GM12891 (cell line): ENCODE measurements at regions not wholly inside any gene's neighbourhood (a gene's known extent, or its start where the extent isn't known, plus 50 kb on each side); places are given as distances from the start of the nearest gene placed in this dataset.
"Not testable (repeated sequence)": the region's sequence is repeated elsewhere in the genome, so short reads cannot be mapped to it uniquely, and the experiment has no call there.

Source experiments
- DNase-seq: peaks from one replicate; pipeline ENCODE4 v3.0.0; 2011; ENCODE audit warnings: low spot score; ENCODE audit not compliant: insufficient read length
- FAIRE-seq: peaks from 2 replicates; lab custom pipeline; 2011; peaks lifted over from hg19 to GRCh38; lab: Jason Lieb, UNC
- PAX5 ChIP-seq: IDR thresholded peaks from 2 replicates; pipeline ENCODE4 v1.6.1; 2011; ENCODE audit warnings: low read length, moderate library complexity, mild to moderate bottlenecking; ENCODE audit not compliant: insufficient read depth, severe bottlenecking
- POLR2A ChIP-seq: IDR thresholded peaks from 2 replicates; pipeline ENCODE4 v1.6.1; 2011; ENCODE audit warnings: low read depth, low read length, control low read depth
- POLR2AphosphoS5 ChIP-seq: IDR thresholded peaks from 2 replicates; pipeline ENCODE4 v1.6.1; 2011; ENCODE audit warnings: low read depth, low read length, control low read depth
- POU2F2 ChIP-seq: IDR thresholded peaks from 2 replicates; pipeline ENCODE4 v1.6.1; 2011; ENCODE audit warnings: low read depth, mild to moderate bottlenecking, control low read depth, low read length, moderate library complexity
- SPI1 ChIP-seq: IDR thresholded peaks from 2 replicates; pipeline ENCODE4 v1.6.1; 2011; ENCODE audit warnings: low read depth, low read length, control low read depth
- TAF1 ChIP-seq: IDR thresholded peaks from 2 replicates; pipeline ENCODE4 v1.6.1; 2011; ENCODE audit warnings: low read depth, low read length, control low read depth

GRCh38 chr10:25815999-25816768 lies 117.8 kb upstream of the MYO3A start:
- TF ChIP-seq POU2F2 = no peak
- TF ChIP-seq PAX5 = no peak
- no peak for TF ChIP-seq POLR2A
- no peak for TF ChIP-seq POLR2AphosphoS5
- no peak for TF ChIP-seq SPI1
- no peak for TF ChIP-seq TAF1
- DNase-seq = no peak
- no peak for FAIRE-seq

GRCh38 chr10:25817200-25817599 lies 116.8 kb upstream of the MYO3A start:
- DNase-seq = no peak
- FAIRE-seq = no peak
- no peak for TF ChIP-seq PAX5
- no peak for TF ChIP-seq POU2F2
- no peak for TF ChIP-seq TAF1
- TF ChIP-seq POLR2AphosphoS5 = no peak
- TF ChIP-seq POLR2A = no peak
- no peak for TF ChIP-seq SPI1

GRCh38 chr10:25818751-25819150 lies 115.3 kb upstream of the MYO3A start:
- DNase-seq = no peak

GRCh38 chr10:25820472-25820871 lies 113.6 kb upstream of the MYO3A start:
- TF ChIP-seq POU2F2 (no peak), POLR2A (no peak), SPI1 (no peak), PAX5 (no peak), TAF1 (no peak), POLR2AphosphoS5 (no peak)
- DNase-seq = no peak
- no peak for FAIRE-seq

More at GRCh38 chr10:25818751-25819150, 115.3 kb upstream of the MYO3A start:
- no peak for FAIRE-seq
- no peak for TF ChIP-seq PAX5

- TF ChIP-seq POLR2A (no peak), POLR2AphosphoS5 (no peak), PAX5 (no peak), SPI1 (no peak), TAF1 (no peak), POU2F2 (no peak)
- no peak for DNase-seq
- FAIRE-seq = peak; percentile 51
Measured at GRCh38 chr10:25820874-25821273, 113.2 kb upstream of the MYO3A start.

- FAIRE-seq (no peak), DNase-seq (no peak)
- no peak for TF ChIP-seq POLR2AphosphoS5
- TF ChIP-seq POU2F2 = no peak
- no peak for TF ChIP-seq PAX5
- TF ChIP-seq POLR2A = no peak
Measured at GRCh38 chr10:25824050-25824449, 110.0 kb upstream of the MYO3A start.

GRCh38 chr10:25828475-25828874 lies 105.6 kb upstream of the MYO3A start:
- DNase-seq (no peak), FAIRE-seq (no peak)
- TF ChIP-seq POLR2A (no peak), POLR2AphosphoS5 (no peak), POU2F2 (no peak), SPI1 (no peak), TAF1 (no peak), PAX5 (no peak)

GRCh38 chr10:25831080-25831479 lies 102.9 kb upstream of the MYO3A start:
- FAIRE-seq (no peak), DNase-seq (no peak)
- TF ChIP-seq TAF1 (no peak), POU2F2 (no peak), POLR2AphosphoS5 (no peak), POLR2A (no peak), PAX5 (no peak), SPI1 (no peak)

- TF ChIP-seq TAF1 (no peak), POU2F2 (no peak), POLR2A (no peak), PAX5 (no peak), POLR2AphosphoS5 (no peak), SPI1 (no peak)
- FAIRE-seq (no peak), DNase-seq (no peak)
Measured at GRCh38 chr10:25839683-25840082, 94.3 kb upstream of the MYO3A start.

GRCh38 chr10:25840875-25841274 lies 93.2 kb upstream of the MYO3A start:
- not testable (repeated sequence) for DNase-seq, FAIRE-seq

- no peak for FAIRE-seq
- TF ChIP-seq POLR2AphosphoS5 (no peak), PAX5 (no peak), SPI1 (no peak), POLR2A (no peak), POU2F2 (no peak), TAF1 (no peak)
Measured at GRCh38 chr10:25842146-25842545, 91.9 kb upstream of the MYO3A start.

More at GRCh38 chr10:25842146-25842545, 91.9 kb upstream of the MYO3A start:
- no peak for DNase-seq
